K562 (cell line): ENCODE measurements at regions not wholly inside any gene's neighbourhood (a gene's known extent, or its start where the extent isn't known, plus 50 kb on each side); places are given as distances from the start of the nearest gene placed in this dataset.

Experiments
- CBFB ChIP-seq: sonication (generic); formaldehyde crosslinking; IDR thresholded peaks from 2 replicates; pipeline ENCODE4 v1.4.0; 2020; ENCODE audit warnings: mild to moderate bottlenecking, missing genetic modification reagents
- ZFP1 ChIP-seq: fragments of 450-650 bp; formaldehyde crosslinking; IDR thresholded peaks from 2 replicates; pipeline ENCODE4 v1.4.0; 2020; ENCODE audit warnings: mild to moderate bottlenecking, mixed read lengths
- ZNF124 ChIP-seq: sonication (generic); formaldehyde crosslinking; IDR thresholded peaks from 2 replicates; pipeline ENCODE4 v1.8.1; 2022; ENCODE audit warnings: missing genetic modification reagents
- TF ChIP-seq, protein P1 (sequence below), 3 experiments: fragments of 200-800 bp in 1 of 3; sonication (Bioruptor generic) in 1 of 3; sonication (generic) in 1 of 3; formaldehyde crosslinking in 1 of 3; IDR thresholded peaks; 2 replicates each; pipeline versions ENCODE4 v1.6.1 to v1.8.0; 2016 to 2022; ENCODE audit warnings: mild to moderate bottlenecking in 2 of 3, missing compliant biosample characterization in 2 of 3, missing genetic modification characterization in 2 of 3, missing genetic modification reagents in 1 of 3
- TF ChIP-seq, protein P2 (sequence below): IDR thresholded peaks from 2 replicates; pipeline ENCODE4 v1.6.1; 2016; ENCODE audit warnings: missing genetic modification characterization, missing compliant biosample characterization
- TF ChIP-seq, protein P3 (sequence below): fragments of 450-650 bp; IDR thresholded peaks from 2 replicates; pipeline ENCODE4 v1.6.1; 2018; ENCODE audit not compliant: partially characterized antibody

DNA sequence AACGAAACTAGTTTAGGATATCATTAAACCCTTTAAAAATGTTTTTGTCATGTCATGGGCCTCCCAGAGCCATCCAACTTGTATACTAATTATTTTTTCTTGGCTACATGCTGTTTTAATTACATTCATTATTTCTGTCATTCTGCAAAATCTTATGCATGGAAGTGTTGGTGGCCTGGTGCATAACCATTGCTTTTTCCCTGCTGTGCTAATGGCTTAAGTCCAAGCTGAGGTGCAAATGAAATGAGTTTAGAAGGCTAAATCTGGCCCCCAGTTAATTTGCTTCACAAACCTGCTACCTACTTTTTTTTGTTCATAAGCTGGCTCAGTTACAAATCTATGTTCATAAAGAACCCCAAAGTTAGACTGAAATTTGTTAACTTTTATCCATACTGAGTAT lies 1249.9 kb downstream of the EPHA7 start (continued):
- TF ChIP-seq, protein P1, sequence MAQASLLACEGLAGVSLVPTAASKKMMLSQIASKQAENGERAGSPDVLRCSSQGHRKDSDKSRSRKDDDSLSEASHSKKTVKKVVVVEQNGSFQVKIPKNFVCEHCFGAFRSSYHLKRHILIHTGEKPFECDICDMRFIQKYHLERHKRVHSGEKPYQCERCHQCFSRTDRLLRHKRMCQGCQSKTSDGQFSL (CRISPR knock-in tag; IDR thresholded peaks at IDR 0.05) = no peak
- TF ChIP-seq, protein P1 (tag; IDR thresholded peaks at IDR 0.05) = no peak
- TF ChIP-seq CBFB (CRISPR knock-in tag) (no peak), ZNF124 (no peak), ZFP1 (no peak)
- TF ChIP-seq, protein P2, sequence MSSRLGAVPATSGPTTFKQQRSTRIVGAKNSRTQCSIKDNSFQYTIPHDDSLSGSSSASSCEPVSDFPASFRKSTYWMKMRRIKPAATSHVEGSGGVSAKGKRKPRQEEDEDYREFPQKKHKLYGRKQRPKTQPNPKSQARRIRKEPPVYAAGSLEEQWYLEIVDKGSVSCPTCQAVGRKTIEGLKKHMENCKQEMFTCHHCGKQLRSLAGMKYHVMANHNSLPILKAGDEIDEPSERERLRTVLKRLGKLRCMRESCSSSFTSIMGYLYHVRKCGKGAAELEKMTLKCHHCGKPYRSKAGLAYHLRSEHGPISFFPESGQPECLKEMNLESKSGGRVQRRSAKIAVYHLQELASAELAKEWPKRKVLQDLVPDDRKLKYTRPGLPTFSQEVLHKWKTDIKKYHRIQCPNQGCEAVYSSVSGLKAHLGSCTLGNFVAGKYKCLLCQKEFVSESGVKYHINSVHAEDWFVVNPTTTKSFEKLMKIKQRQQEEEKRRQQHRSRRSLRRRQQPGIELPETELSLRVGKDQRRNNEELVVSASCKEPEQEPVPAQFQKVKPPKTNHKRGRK (tag) = no peak
- TF ChIP-seq, protein P3, sequence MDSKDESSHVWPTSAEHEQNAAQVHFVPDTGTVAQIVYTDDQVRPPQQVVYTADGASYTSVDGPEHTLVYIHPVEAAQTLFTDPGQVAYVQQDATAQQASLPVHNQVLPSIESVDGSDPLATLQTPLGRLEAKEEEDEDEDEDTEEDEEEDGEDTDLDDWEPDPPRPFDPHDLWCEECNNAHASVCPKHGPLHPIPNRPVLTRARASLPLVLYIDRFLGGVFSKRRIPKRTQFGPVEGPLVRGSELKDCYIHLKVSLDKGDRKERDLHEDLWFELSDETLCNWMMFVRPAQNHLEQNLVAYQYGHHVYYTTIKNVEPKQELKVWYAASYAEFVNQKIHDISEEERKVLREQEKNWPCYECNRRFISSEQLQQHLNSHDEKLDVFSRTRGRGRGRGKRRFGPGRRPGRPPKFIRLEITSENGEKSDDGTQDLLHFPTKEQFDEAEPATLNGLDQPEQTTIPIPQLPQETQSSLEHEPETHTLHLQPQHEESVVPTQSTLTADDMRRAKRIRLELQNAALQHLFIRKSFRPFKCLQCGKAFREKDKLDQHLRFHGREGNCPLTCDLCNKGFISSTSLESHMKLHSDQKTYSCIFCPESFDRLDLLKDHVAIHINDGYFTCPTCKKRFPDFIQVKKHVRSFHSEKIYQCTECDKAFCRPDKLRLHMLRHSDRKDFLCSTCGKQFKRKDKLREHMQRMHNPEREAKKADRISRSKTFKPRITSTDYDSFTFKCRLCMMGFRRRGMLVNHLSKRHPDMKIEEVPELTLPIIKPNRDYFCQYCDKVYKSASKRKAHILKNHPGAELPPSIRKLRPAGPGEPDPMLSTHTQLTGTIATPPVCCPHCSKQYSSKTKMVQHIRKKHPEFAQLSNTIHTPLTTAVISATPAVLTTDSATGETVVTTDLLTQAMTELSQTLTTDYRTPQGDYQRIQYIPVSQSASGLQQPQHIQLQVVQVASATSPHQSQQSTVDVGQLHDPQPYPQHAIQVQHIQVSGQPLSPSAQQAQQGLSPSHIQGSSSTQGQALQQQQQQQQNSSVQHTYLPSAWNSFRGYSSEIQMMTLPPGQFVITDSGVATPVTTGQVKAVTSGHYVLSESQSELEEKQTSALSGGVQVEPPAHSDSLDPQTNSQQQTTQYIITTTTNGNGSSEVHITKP = no peak
